HepG2 (cell line): ENCODE measurements at regions not wholly inside any gene's neighbourhood (a gene's known extent, or its start where the extent isn't known, plus 50 kb on each side); places are given as distances from the start of the nearest gene placed in this dataset.

Experiments used
- ATAC-seq: fragments of 200-7000 bp; cut with Tn5 transposase; 3 replicates; pipeline ENCODE4 v1.9.1; 2020; ENCODE audit warnings: mild to moderate bottlenecking, moderate library complexity
- BruUV-seq: library from RNA; stranded (reverse); fragments of 400-500 nt; replicated peaks from 2 replicates; lab custom pipeline; 2021; lab: Mats Ljungman, UMichigan
- CTCF ChIA-PET: fragments of 300-600 bp; formaldehyde crosslinking; extraction: SDS; loops from one replicate; lab custom pipeline; 2021; ENCODE audit warnings: low total read pairs, inconsistent platforms, low intra/inter-chr PET ratio; lab: Yijun Ruan, JAX
- POLR2A ChIA-PET: fragments of 350-600 bp; sonication (Branson Sonifier 250); formaldehyde crosslinking; loops from one replicate; lab custom pipeline; 2020; ENCODE audit warnings: antibody characterized with exemption, inconsistent platforms; lab: Yijun Ruan, JAX
- DNase-seq: peaks from one replicate; pipeline ENCODE4 v3.0.0-alpha.2; 2015; ENCODE audit warnings: low spot score
- FAIRE-seq: peaks from 3 replicates; lab custom pipeline; 2011; peaks lifted over from hg19 to GRCh38; lab: Jason Lieb, UNC
- H2AFZ ChIP-seq: one replicate; pipeline ENCODE4 v1.6.1; 2011; ENCODE audit warnings: low read length, inconsistent platforms
- H3K27ac ChIP-seq: fragments of 300-600 bp; 3 replicates; pipeline ENCODE4 v1.8.0; 2011; ENCODE audit warnings: mixed run types, mild to moderate bottlenecking, mixed read lengths, low read length, inconsistent platforms; ENCODE audit not compliant: insufficient read depth; ENCODE audit errors: extremely low read length
- H3K27me3 ChIP-seq, 2 experiments: fragments of 200-600 bp in 1 of 2; 2 replicates in 1 of 2; 3 replicates in 1 of 2; pipeline versions ENCODE4 v1.6.0 to v1.8.0; 2011; ENCODE audit warnings: low read length in 2 of 2, mild to moderate bottlenecking in 2 of 2, moderate library complexity in 2 of 2, inconsistent platforms in 1 of 2; ENCODE audit not compliant: insufficient read depth in 2 of 2, control insufficient read depth in 1 of 2
- H3K36me3 ChIP-seq, 2 experiments: fragments of 200-600 bp in 1 of 2; replicated peaks in 1 of 2; 2 replicates in 1 of 2; 3 replicates in 1 of 2; pipeline versions ENCODE4 v1.5.1 to v1.8.0; 2011; ENCODE audit warnings: low read length in 2 of 2, inconsistent platforms in 1 of 2; ENCODE audit not compliant: insufficient read depth in 2 of 2, control insufficient read depth in 1 of 2
- H3K4me1 ChIP-seq: 2 replicates; pipeline ENCODE4 v1.5.1; 2012; ENCODE audit warnings: low read length, inconsistent platforms; ENCODE audit not compliant: insufficient read depth
- H3K4me2 ChIP-seq: 2 replicates; pipeline ENCODE4 v1.6.0; 2011; ENCODE audit warnings: low read depth, low read length, inconsistent platforms
- H3K4me3 ChIP-seq, 3 experiments: fragments of 200-600 bp in 1 of 3; sonication (generic), shearing (Covaris generic) in 1 of 3; replicated peaks in 1 of 3; 2 replicates each; pipeline ENCODE4 v1.5.1; 2011 to 2016; ENCODE audit warnings: low read length in 3 of 3, inconsistent platforms in 2 of 3, low read depth in 2 of 3, mild to moderate bottlenecking in 2 of 3, control low read depth in 1 of 3, mixed read lengths in 1 of 3; ENCODE audit not compliant: insufficient read depth in 1 of 3
- H3K79me2 ChIP-seq: one replicate; pipeline ENCODE4 v1.6.1; 2011; ENCODE audit warnings: low read length, inconsistent platforms; ENCODE audit not compliant: insufficient read depth
- H3K9ac ChIP-seq: 2 replicates; pipeline ENCODE4 v1.6.0; 2011; ENCODE audit warnings: mild to moderate bottlenecking, low read depth, low read length, inconsistent platforms; ENCODE audit not compliant: insufficient read depth
- H3K9me3 ChIP-seq: 2 replicates; pipeline ENCODE4 v1.5.1; 2012; ENCODE audit warnings: mild to moderate bottlenecking, low read length
- H4K20me1 ChIP-seq: 2 replicates; pipeline ENCODE4 v1.6.0; 2011; ENCODE audit warnings: inconsistent platforms, mild to moderate bottlenecking, low read length, moderate library complexity; ENCODE audit not compliant: insufficient read depth
- ASH2L ChIP-seq: fragments of 300-600, 200-600 bp; sonication (generic); IDR thresholded peaks from 2 replicates; pipeline ENCODE4 v1.7.0; 2017; ENCODE audit warnings: low read depth, mild to moderate bottlenecking, moderate library complexity, mixed read lengths, low read length; ENCODE audit not compliant: insufficient read length
- DR1 ChIP-seq: sonication (generic); formaldehyde crosslinking; IDR thresholded peaks from 2 replicates; pipeline ENCODE4 v1.8.0; 2021; ENCODE audit warnings: mild to moderate bottlenecking, missing genetic modification reagents, inconsistent platforms
- FOSL1 ChIP-seq: sonication (generic); formaldehyde crosslinking; IDR thresholded peaks from 2 replicates; pipeline ENCODE4 v1.9.0; 2021; ENCODE audit warnings: missing genetic modification reagents, borderline replicate concordance
- RBM39 ChIP-seq: fragments of 200-400 bp; formaldehyde crosslinking; IDR thresholded peaks from one replicate; pipeline ENCODE4 v1.6.1; 2018; ENCODE audit warnings: antibody characterized with exemption, mild to moderate bottlenecking, low read depth, low read length; ENCODE audit not compliant: poor library complexity, severe bottlenecking
- ZNF629 ChIP-seq: sonication (generic); formaldehyde crosslinking; conservative IDR thresholded peaks from 2 replicates; pipeline ENCODE4 v1.5.0; 2020; ENCODE audit warnings: missing genetic modification reagents
- WGBS: methylation state at CpG from one replicate; pipeline ENCODE4 v1.1.6; 2017; ENCODE audit warnings: low lambda C conversion rate; 5-methylcytosine and 5-hydroxymethylcytosine counted together
- in situ Hi-C: cut with HindIII; loops from 2 replicates; pipeline ENCODE4 v1.10.0; 2017; ENCODE audit warnings: low pct_unique_long_range_greater_than_20kb; ENCODE audit not compliant: extremely low pct_ligation_motif_present
- intact Hi-C: fragments of 100-400 bp; cut with micrococcal nuclease; formaldehyde crosslinking; loops from one replicate; pipeline ENCODE4 v1.10.0; 2022; ENCODE audit not compliant: unreplicated experiment
- TF ChIP-seq, protein P1 (sequence below): sonication (generic); formaldehyde crosslinking; IDR thresholded peaks from 2 replicates; pipeline ENCODE4 v1.9.0; 2022; ENCODE audit warnings: low read depth, missing genetic modification reagents

DNA sequence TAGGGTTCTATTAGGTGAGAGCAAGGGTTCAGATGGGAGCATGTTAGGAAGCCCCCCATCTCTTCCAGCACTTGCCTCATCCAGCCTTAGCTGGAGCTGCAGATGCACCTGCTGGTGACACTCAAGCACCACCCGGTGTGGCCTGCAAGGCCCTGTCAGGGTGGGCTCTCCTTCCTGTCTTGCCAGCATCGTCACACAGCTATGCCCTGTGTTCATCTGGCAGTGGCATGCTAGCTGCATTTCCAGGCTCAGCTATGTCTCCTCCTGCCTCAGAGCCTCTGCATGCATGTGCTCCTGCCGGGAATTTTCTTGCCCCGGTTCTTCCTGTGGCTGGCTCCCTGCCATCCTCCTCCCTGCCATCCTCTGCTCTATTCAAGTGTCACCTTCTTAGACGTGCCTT, 129.7 kb upstream of the KLF6 start (continued):
- TF ChIP-seq, protein P1, sequence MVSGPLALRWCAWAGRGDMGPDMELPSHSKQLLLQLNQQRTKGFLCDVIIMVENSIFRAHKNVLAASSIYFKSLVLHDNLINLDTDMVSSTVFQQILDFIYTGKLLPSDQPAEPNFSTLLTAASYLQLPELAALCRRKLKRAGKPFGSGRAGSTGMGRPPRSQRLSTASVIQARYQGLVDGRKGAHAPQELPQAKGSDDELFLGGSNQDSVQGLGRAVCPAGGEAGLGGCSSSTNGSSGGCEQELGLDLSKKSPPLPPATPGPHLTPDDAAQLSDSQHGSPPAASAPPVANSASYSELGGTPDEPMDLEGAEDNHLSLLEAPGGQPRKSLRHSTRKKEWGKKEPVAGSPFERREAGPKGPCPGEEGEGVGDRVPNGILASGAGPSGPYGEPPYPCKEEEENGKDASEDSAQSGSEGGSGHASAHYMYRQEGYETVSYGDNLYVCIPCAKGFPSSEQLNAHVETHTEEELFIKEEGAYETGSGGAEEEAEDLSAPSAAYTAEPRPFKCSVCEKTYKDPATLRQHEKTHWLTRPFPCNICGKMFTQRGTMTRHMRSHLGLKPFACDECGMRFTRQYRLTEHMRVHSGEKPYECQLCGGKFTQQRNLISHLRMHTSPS (CRISPR knock-in tag) = no peak
- TF ChIP-seq, all 625 proteins: peak for 0

DNA sequence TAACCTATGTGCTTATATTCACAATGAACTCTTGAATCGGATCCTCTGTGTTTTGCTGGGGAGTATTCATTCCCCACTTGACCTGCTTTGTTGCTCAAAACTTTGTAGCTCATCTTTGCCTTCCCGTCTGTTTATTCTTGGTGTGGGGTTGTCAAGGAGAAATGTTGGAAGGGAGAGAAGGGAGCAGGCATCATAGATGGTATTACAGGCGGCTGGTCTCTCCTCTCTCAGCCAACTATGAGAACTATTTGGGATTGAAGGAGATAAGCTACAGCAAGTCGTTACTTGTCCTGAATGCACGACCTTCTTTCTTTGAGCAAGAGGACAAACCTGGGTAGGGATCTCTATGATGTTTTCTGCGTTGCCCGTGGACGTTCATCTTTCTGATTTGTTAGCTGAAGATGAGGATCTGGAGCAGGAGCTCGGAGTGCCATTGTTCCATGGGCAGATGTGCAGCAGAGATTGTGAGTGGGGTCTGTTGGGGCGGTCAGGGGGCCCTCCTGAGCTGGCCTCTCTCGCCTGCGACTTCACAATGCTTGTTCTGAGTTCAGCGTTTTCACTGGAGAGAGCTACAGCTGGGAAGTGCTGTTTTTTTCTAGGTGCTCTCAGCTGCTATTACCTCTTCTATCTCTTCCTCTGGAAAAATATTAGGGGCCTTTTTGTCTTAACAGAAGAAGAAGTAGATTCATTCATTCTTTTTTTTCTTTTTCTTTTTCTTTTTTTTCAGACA, 126.9 kb upstream of the KLF6 start:
- peak overlapping the region; percentile 17 for H2AFZ ChIP-seq
- POLR2A ChIA-PET = no interaction called here
- no peaks in the 10 kb centered on the region for H3K36me3 ChIP-seq
- CTCF ChIA-PET = no interaction called here
- TF ChIP-seq DR1 = no peak
- TF ChIP-seq ASH2L = no peak
- no peak for TF ChIP-seq FOSL1 (CRISPR knock-in tag)
- no peak for TF ChIP-seq RBM39
- TF ChIP-seq ZNF629 (CRISPR knock-in tag) = no peak
- no TSS peak for BruUV-seq
- no peak overlapping the region for H3K27ac ChIP-seq
- peaks cover 16% of the 10 kb centered on the region for H3K4me1 ChIP-seq
- intact Hi-C loops (no loop called here), in situ Hi-C loops (no loop called here)
- WGBS = 40% methylated on average over 11 of the region's 13 CpGs
- peaks cover 2 to 11% of the 10 kb centered on the region in 2 experiments; a peak in 2 of 5 replicates for H3K27me3 ChIP-seq
- H3K4me3 ChIP-seq = no peak overlapping the region
- H3K9me3 ChIP-seq = no peaks in the 10 kb centered on the region
- H3K79me2 ChIP-seq = no peaks in the 10 kb centered on the region
- FAIRE-seq = no peak
- no peak for ATAC-seq
- no peak for DNase-seq
- no peaks in the 10 kb centered on the region for H4K20me1 ChIP-seq
- peak overlapping the region; percentile 29 for H3K4me2 ChIP-seq
- H3K9ac ChIP-seq = no peak overlapping the region
